ENCODE measurements at regions not wholly inside any gene's neighbourhood (a gene's known extent, or its start where the extent isn't known, plus 50 kb on each side); places are given as distances from the start of the nearest gene placed in this dataset.

- DNase-seq (ENCODE audit: low read depth), result no peak
- TF ChIP-seq, protein P1, sequence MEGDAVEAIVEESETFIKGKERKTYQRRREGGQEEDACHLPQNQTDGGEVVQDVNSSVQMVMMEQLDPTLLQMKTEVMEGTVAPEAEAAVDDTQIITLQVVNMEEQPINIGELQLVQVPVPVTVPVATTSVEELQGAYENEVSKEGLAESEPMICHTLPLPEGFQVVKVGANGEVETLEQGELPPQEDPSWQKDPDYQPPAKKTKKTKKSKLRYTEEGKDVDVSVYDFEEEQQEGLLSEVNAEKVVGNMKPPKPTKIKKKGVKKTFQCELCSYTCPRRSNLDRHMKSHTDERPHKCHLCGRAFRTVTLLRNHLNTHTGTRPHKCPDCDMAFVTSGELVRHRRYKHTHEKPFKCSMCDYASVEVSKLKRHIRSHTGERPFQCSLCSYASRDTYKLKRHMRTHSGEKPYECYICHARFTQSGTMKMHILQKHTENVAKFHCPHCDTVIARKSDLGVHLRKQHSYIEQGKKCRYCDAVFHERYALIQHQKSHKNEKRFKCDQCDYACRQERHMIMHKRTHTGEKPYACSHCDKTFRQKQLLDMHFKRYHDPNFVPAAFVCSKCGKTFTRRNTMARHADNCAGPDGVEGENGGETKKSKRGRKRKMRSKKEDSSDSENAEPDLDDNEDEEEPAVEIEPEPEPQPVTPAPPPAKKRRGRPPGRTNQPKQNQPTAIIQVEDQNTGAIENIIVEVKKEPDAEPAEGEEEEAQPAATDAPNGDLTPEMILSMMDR (IDR thresholded peaks at IDR 0.05; ENCODE audit: insufficient read depth, low read depth, low read length, missing control alignments), result no peak
These were observed 814.6 kb upstream of the FRG1 start for GRCh38 chr4:189126040-189126439.

DNA sequence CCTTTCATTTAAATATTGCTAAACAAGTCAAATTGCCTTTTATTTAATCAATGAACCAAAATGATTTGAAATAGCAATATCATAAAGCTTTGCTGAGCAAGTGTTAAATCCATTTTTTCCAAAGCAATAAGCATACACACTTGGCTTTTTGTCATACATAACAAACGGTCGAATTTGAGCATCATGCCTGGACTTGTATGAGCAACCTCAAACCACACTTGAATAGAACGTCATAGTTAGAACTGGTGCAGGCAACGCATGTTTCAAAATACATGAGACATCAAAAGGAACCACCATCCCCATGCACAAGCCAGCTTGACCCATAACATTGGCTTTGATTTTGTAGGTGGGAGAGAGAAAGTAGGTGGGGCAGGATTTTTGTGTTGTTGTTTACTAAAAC lies 812.3 kb upstream of the FRG1 start:
- no peak overlapping the region for H3K4me3 ChIP-seq (ENCODE audit: low read length)
- TF ChIP-seq, protein P1 (IDR thresholded peaks at IDR 0.05; ENCODE audit: insufficient read depth, low read depth, low read length, missing control alignments), result no peak
- peak; percentile 96 for DNase-seq (ENCODE audit: low read depth)

More at GRCh38 chr4:189126040-189126439, 814.6 kb upstream of the FRG1 start:
- H3K4me3 ChIP-seq (ENCODE audit: low read length), result no peak overlapping the region

GRCh38 chr4:189129044-189129694 lies 811.5 kb upstream of the FRG1 start:
- H3K4me3 ChIP-seq (ENCODE audit: low read length), result no peak overlapping the region
- TF ChIP-seq, protein P1 (IDR thresholded peaks at IDR 0.05; ENCODE audit: insufficient read depth, low read depth, low read length, missing control alignments), result no peak
- peak; percentile 12 for DNase-seq (ENCODE audit: low read depth)

GRCh38 chr4:189131118-189131517 lies 809.6 kb upstream of the FRG1 start:
- no peak for DNase-seq (ENCODE audit: low read depth)
- no peak overlapping the region for H3K4me3 ChIP-seq (ENCODE audit: low read length)
- TF ChIP-seq, protein P1 (IDR thresholded peaks at IDR 0.05; ENCODE audit: insufficient read depth, low read depth, low read length, missing control alignments), result no peak

DNA sequence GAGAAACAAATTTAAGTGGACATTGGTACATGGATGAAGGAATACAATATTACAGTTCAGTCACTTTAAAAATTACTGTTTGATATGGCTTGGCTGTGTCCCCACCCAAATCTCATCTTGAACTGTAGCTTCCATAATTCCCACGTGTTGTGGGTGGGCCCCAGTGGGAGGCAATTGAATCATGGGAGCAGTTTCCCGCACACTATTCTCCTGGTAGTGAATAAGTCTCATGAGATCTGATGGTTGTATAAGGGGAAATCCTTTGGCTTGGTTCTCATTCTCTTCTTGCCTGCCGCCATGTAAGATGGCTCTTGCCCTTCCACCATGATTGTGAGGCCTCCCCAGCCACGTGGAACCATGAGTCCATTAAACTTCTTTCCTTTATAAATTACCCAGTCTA lies 804.2 kb upstream of the FRG1 start:
- TF ChIP-seq, protein P1 (IDR thresholded peaks at IDR 0.05; ENCODE audit: insufficient read depth, low read depth, low read length, missing control alignments), result no peak
- peak; percentile 21 for DNase-seq (ENCODE audit: low read depth)
- no peak overlapping the region for H3K4me3 ChIP-seq (ENCODE audit: low read length)

- no peak overlapping the region for H3K4me3 ChIP-seq (ENCODE audit: low read length)
- DNase-seq (ENCODE audit: low read depth), result peak; percentile 100
- TF ChIP-seq, protein P1 (IDR thresholded peaks at IDR 0.05; ENCODE audit: insufficient read depth, low read depth, low read length, missing control alignments), result no peak
These were observed 797.3 kb upstream of the FRG1 start for GRCh38 chr4:189143263-189143952.
